HG02981 (cell line): ENCODE measurements at regions not wholly inside any gene's neighbourhood (a gene's known extent, or its start where the extent isn't known, plus 50 kb on each side); places are given as distances from the start of the nearest gene placed in this dataset.

Experiments
- ATAC-seq: cut with Tn5 transposase; IDR thresholded peaks from one replicate; pipeline ENCODE4 v1.9.1; 2021; ENCODE audit warnings: mild to moderate bottlenecking, moderate library complexity; ENCODE audit not compliant: unreplicated experiment

- no peak for ATAC-seq
These were observed 77.3 kb upstream of the CXCR4 start for GRCh38 chr2:136195226-136195625.

- ATAC-seq, result no peak
These were observed 73.1 kb upstream of the CXCR4 start for GRCh38 chr2:136191041-136191440.

- no peak for ATAC-seq
These were observed 71.4 kb upstream of the CXCR4 start for GRCh38 chr2:136189221-136189782.

- ATAC-seq, result no peak
These were observed 70.1 kb upstream of the CXCR4 start for GRCh38 chr2:136188086-136188485.

GRCh38 chr2:136185981-136186776, 68.2 kb upstream of the CXCR4 start:
- no peak for ATAC-seq

- no peak for ATAC-seq
These were observed 65.1 kb upstream of the CXCR4 start for GRCh38 chr2:136183097-136183496.

- ATAC-seq, result no peak
These were observed 64.4 kb upstream of the CXCR4 start for GRCh38 chr2:136182315-136182714.

- ATAC-seq, result no peak
These were observed 61.6 kb upstream of the CXCR4 start for GRCh38 chr2:136179602-136179975.

- no peak for ATAC-seq
These were observed 61.1 kb upstream of the CXCR4 start for GRCh38 chr2:136178941-136179601.

GRCh38 chr2:136175868-136176267, 57.9 kb upstream of the CXCR4 start:
- no peak for ATAC-seq

- ATAC-seq, result no peak
These were observed 57.5 kb upstream of the CXCR4 start for GRCh38 chr2:136175466-136175865.

- no peak for ATAC-seq
These were observed 55.2 kb upstream of the CXCR4 start for GRCh38 chr2:136173126-136173525.

- ATAC-seq, result no peak
These were observed 53.3 kb upstream of the CXCR4 start for GRCh38 chr2:136171223-136171622.

GRCh38 chr2:136168720-136169119, 50.8 kb upstream of the CXCR4 start:
- no peak for ATAC-seq

- no peak for ATAC-seq
These were observed 49.9 kb upstream of the CXCR4 start for GRCh38 chr2:136167721-136168475.
